ENCODE measurements at regions not wholly inside any gene's neighbourhood (a gene's known extent, or its start where the extent isn't known, plus 50 kb on each side); places are given as distances from the start of the nearest gene placed in this dataset.
A peak's percentile ranks its signal among the peaks of the same experiment; 100 is the strongest.

DNA sequence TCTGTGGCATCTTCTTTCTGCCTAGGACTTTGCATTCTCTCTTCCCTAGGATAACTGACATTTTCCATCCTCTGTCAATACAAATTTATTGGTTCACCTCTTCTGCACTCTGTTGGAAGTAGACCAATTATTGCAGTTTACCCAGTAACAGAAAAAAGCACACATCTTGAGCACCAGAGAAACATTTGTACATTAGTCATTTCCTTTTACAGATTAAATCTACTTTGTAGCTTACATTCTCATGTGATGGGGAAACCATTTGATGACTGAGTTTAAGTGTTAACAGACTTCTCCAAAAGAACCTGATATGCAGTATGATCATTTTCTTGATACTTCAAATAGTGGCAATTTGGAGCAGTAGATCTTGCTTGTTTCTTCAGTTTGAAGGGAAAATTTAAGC is 1098.8 kb downstream of the DTWD2 start:
- no peak overlapping the region for H3K4me3 ChIP-seq (ENCODE audit: low read length)
- Mint-ChIP-seq H3K36me3 (no peaks in the 10 kb centered on the region), H3K27ac (no peak overlapping the region), H3K4me3 (no peak overlapping the region), H3K9me3 (peaks cover 8 to 17% of the 10 kb centered on the region in 2 donors), H3K4me1 (peaks cover 6 to 14% of the 10 kb centered on the region in 2 donors), H3K27me3 (ENCODE audit: low read depth in 2 of 2) (no peaks in the 10 kb centered on the region)
- DNase-seq, result no peak
- H3K9me3 ChIP-seq (ENCODE audit: control insufficient read depth, insufficient read depth, low read length), result no peaks in the 10 kb centered on the region
- H3K4me1 ChIP-seq (ENCODE audit: control insufficient read depth, insufficient read depth, low read length), result no peaks in the 10 kb centered on the region
- no peak overlapping the region for H3K27ac ChIP-seq (ENCODE audit: low read length)
- TF ChIP-seq, protein P1, sequence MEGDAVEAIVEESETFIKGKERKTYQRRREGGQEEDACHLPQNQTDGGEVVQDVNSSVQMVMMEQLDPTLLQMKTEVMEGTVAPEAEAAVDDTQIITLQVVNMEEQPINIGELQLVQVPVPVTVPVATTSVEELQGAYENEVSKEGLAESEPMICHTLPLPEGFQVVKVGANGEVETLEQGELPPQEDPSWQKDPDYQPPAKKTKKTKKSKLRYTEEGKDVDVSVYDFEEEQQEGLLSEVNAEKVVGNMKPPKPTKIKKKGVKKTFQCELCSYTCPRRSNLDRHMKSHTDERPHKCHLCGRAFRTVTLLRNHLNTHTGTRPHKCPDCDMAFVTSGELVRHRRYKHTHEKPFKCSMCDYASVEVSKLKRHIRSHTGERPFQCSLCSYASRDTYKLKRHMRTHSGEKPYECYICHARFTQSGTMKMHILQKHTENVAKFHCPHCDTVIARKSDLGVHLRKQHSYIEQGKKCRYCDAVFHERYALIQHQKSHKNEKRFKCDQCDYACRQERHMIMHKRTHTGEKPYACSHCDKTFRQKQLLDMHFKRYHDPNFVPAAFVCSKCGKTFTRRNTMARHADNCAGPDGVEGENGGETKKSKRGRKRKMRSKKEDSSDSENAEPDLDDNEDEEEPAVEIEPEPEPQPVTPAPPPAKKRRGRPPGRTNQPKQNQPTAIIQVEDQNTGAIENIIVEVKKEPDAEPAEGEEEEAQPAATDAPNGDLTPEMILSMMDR (IDR thresholded peaks at IDR 0.05), result no peak
- intact Hi-C loops (cut with micrococcal nuclease), result no loop called here
- H3K36me3 ChIP-seq (ENCODE audit: control insufficient read depth, insufficient read depth, low read length), result no peaks in the 10 kb centered on the region
- no peak for ATAC-seq
- no peaks in the 10 kb centered on the region for H3K27me3 ChIP-seq (ENCODE audit: control insufficient read depth, insufficient read depth, low read length)

DNA sequence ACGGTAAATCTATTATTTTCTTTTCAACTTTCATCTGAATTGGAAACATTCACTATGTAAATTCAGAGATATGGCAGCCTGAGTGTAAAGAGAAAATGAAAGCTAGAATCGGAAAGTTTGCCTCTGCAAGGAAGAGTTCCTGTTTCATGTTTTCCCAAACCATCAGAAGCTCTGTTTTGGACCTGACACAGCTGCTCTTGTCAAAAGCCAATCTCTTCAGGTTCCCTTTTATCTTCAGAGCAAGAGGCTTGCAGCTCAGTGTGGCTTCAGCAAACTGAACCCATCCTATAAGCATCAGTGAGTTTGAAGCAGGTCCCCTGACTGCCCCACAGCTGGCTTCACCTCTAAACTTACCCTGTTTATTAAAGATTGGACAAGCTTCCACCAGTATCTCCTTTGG is 1099.7 kb downstream of the DTWD2 start:
- H3K36me3 Mint-ChIP-seq, result no peaks in the 10 kb centered on the region
- TF ChIP-seq, protein P1 (IDR thresholded peaks at IDR 0.05), result no peak
- no peaks in the 10 kb centered on the region for H3K27me3 Mint-ChIP-seq (ENCODE audit: low read depth in 2 of 2)
- H3K9me3 Mint-ChIP-seq, result peaks cover 12 to 14% of the 10 kb centered on the region in 2 donors
- Histone ChIP-seq H3K27ac (ENCODE audit: low read length) (no peak overlapping the region), H3K27me3 (ENCODE audit: control insufficient read depth, insufficient read depth, low read length) (no peaks in the 10 kb centered on the region), H3K4me3 (ENCODE audit: low read length) (no peak overlapping the region), H3K9me3 (ENCODE audit: control insufficient read depth, insufficient read depth, low read length) (no peaks in the 10 kb centered on the region), H3K4me1 (ENCODE audit: control insufficient read depth, insufficient read depth, low read length) (no peaks in the 10 kb centered on the region), H3K36me3 (ENCODE audit: control insufficient read depth, insufficient read depth, low read length) (no peaks in the 10 kb centered on the region)
- H3K4me3 Mint-ChIP-seq, result peak overlapping the region; percentile 22
- peaks cover 6 to 14% of the 10 kb centered on the region in 2 donors for H3K4me1 Mint-ChIP-seq
- WGBS (ENCODE audit: insufficient coverage), result 16% methylated on average over 1 of the region's 2 CpGs
- DNase-seq, result no peak
- intact Hi-C loops (cut with micrococcal nuclease), result no loop called here
- H3K27ac Mint-ChIP-seq, result no peak overlapping the region
- ATAC-seq, result no peak

DNA sequence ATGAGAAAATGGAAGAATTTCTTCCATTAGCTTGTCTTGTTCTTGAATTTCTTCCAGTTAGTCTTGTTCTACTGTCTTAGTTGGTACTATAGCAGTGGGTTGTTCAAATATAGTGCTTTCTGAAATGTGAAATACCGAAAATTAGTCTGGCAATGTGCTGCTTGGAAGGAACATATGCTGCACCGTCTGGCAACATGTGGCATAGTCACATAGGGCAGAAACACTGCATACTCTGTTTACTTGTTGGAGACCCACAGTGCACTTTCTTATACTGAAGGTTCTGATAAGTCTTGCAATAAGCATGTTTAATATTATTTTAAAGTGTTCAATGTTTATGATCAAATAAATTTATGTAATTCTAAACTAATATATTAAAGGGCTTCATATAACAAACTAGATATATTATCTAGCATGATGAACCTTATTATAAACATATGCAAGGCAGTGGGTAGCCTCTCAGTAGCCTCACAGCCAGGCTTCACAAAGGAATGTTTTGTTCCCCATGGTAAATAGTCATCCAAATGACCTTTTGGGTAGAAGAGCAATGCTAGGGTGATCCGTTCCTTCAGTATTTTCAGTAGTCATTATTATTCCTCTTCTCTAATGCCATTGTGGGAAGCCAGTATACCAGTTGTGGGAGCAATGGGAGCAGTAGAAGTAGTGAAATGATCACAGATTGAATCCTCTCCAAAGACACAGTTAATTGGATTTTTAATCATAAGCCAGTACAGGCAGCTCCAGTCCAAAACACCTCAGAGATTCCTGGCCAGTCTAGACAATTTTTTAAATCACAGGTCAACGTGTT is 1106.7 kb downstream of the DTWD2 start:
- no peak for DNase-seq
- Histone ChIP-seq H3K4me1 (ENCODE audit: control insufficient read depth, insufficient read depth, low read length) (no peaks in the 10 kb centered on the region), H3K27me3 (ENCODE audit: control insufficient read depth, insufficient read depth, low read length) (no peaks in the 10 kb centered on the region), H3K36me3 (ENCODE audit: control insufficient read depth, insufficient read depth, low read length) (no peaks in the 10 kb centered on the region), H3K9me3 (ENCODE audit: control insufficient read depth, insufficient read depth, low read length) (no peaks in the 10 kb centered on the region), H3K4me3 (ENCODE audit: low read length) (no peak overlapping the region), H3K27ac (ENCODE audit: low read length) (no peak overlapping the region)
- Mint-ChIP-seq H3K36me3 (no peaks in the 10 kb centered on the region), H3K4me1 (no peaks in the 10 kb centered on the region), H3K4me3 (no peak overlapping the region), H3K27me3 (ENCODE audit: low read depth in 2 of 2) (no peaks in the 10 kb centered on the region), H3K27ac (no peak overlapping the region), H3K9me3 (peaks cover 12 to 15% of the 10 kb centered on the region in 2 donors)
- intact Hi-C loops (cut with micrococcal nuclease), result no loop called here
- ATAC-seq, result no peak
- TF ChIP-seq, protein P1 (IDR thresholded peaks at IDR 0.05), result no peak
- WGBS (ENCODE audit: insufficient coverage), result 80% methylated on average over 4 of the region's 4 CpGs

DNA sequence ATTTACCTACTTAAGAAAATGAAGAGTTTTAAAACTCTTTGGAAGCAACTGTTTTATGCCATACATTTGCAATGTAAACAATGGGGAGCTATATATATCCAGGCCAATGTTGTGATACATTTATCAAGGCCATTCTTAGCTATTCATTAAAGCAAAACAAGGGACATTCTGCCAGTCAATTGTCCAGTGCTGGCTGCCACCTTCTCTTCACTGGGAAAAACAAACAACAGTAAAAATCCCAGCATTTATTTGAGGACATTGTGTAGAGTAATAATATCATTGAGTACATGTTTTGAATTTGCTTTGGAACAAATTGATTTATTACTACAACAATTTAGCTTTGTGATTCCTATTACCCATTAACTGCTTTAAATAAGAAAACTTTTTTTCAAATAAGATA is 1107.4 kb downstream of the DTWD2 start:
- Mint-ChIP-seq H3K27me3 (ENCODE audit: low read depth in 2 of 2) (no peaks in the 10 kb centered on the region), H3K27ac (no peak overlapping the region), H3K4me3 (no peak overlapping the region), H3K4me1 (no peaks in the 10 kb centered on the region), H3K9me3 (peaks cover 11% of the 10 kb centered on the region in 2 donors), H3K36me3 (no peaks in the 10 kb centered on the region)
- Histone ChIP-seq H3K4me1 (ENCODE audit: control insufficient read depth, insufficient read depth, low read length) (no peaks in the 10 kb centered on the region), H3K27ac (ENCODE audit: low read length) (no peak overlapping the region), H3K9me3 (ENCODE audit: control insufficient read depth, insufficient read depth, low read length) (no peaks in the 10 kb centered on the region), H3K27me3 (ENCODE audit: control insufficient read depth, insufficient read depth, low read length) (no peaks in the 10 kb centered on the region), H3K4me3 (ENCODE audit: low read length) (no peak overlapping the region), H3K36me3 (ENCODE audit: control insufficient read depth, insufficient read depth, low read length) (no peaks in the 10 kb centered on the region)
- intact Hi-C loops (cut with micrococcal nuclease), result no loop called here
- TF ChIP-seq, protein P1 (IDR thresholded peaks at IDR 0.05), result no peak
- DNase-seq (no peak), ATAC-seq (no peak)
